Mucosa of descending colon (tissue), 3 donors: ENCODE measurements at regions not wholly inside any gene's neighbourhood (a gene's known extent, or its start where the extent isn't known, plus 50 kb on each side); places are given as distances from the start of the nearest gene placed in this dataset.
"Not testable (repeated sequence)": the region's sequence is repeated elsewhere in the genome, so short reads cannot be mapped to it uniquely, and the experiment has no call there.

Source experiments
- ATAC-seq: fragments of 200-7000 bp; cut with Tn5 transposase; one replicate; pipeline ENCODE4 v1.9.1; 2020; ENCODE audit warnings: mild to moderate bottlenecking, moderate library complexity
- DNase-seq, 3 donors: peaks; one replicate each; pipeline ENCODE4 v3.0.0-alpha.2; 2020
- H3K36me3 ChIP-seq: fragments of 200-600 bp; one replicate; pipeline ENCODE4 v1.8.0; 2021; ENCODE audit warnings: low read depth, mild to moderate bottlenecking
- H3K4me1 ChIP-seq: fragments of 200-600 bp; one replicate; pipeline ENCODE4 v1.8.0; 2021; ENCODE audit warnings: low read depth, mild to moderate bottlenecking
- H3K4me3 ChIP-seq: fragments of 200-600 bp; one replicate; pipeline ENCODE4 v1.8.0; 2021; ENCODE audit warnings: mild to moderate bottlenecking
- H3K9me3 ChIP-seq: fragments of 200-600 bp; one replicate; pipeline ENCODE4 v1.8.0; 2021; ENCODE audit warnings: mild to moderate bottlenecking
- intact Hi-C, 2 donors: fragments of 100-400 bp; cut with DNase I in 1 of 2; cut with micrococcal nuclease in 1 of 2; formaldehyde crosslinking; loops; one replicate each; pipeline versions ENCODE4 v1.11.0 to v1.11.1; 2022; cut with DNase I, micrococcal nuclease
- TF ChIP-seq, protein P1 (sequence below): fragments of 200-600 bp; IDR thresholded peaks from one replicate; pipeline ENCODE4 v1.8.0; 2022; ENCODE audit warnings: antibody characterized with exemption, mild to moderate bottlenecking
- donor health status: DM: no; HTN: no; CAD: no; lungs with moderate emphysema.
- donor health status: DM: no; HTN: no; CAD: no.
- donor health status: DM: no; HTN: yes; CAD: no.

- no peaks in the 10 kb centered on the region for H3K9me3 ChIP-seq
- DNase-seq (peak in 1 of 3 donors; percentile 2), ATAC-seq (no peak)
- TF ChIP-seq, protein P1, sequence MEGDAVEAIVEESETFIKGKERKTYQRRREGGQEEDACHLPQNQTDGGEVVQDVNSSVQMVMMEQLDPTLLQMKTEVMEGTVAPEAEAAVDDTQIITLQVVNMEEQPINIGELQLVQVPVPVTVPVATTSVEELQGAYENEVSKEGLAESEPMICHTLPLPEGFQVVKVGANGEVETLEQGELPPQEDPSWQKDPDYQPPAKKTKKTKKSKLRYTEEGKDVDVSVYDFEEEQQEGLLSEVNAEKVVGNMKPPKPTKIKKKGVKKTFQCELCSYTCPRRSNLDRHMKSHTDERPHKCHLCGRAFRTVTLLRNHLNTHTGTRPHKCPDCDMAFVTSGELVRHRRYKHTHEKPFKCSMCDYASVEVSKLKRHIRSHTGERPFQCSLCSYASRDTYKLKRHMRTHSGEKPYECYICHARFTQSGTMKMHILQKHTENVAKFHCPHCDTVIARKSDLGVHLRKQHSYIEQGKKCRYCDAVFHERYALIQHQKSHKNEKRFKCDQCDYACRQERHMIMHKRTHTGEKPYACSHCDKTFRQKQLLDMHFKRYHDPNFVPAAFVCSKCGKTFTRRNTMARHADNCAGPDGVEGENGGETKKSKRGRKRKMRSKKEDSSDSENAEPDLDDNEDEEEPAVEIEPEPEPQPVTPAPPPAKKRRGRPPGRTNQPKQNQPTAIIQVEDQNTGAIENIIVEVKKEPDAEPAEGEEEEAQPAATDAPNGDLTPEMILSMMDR, result no peak
- intact Hi-C loops, result no loop called here
- H3K4me1 ChIP-seq, result no peaks in the 10 kb centered on the region
- H3K4me3 ChIP-seq, result no peak overlapping the region
- no peaks in the 10 kb centered on the region for H3K36me3 ChIP-seq
Observed at GRCh38 chr1:98119796-98120195, 199.0 kb upstream of the DPYD start.

- Histone ChIP-seq H3K4me1 (no peaks in the 10 kb centered on the region), H3K9me3 (no peaks in the 10 kb centered on the region), H3K4me3 (no peak overlapping the region), H3K36me3 (no peaks in the 10 kb centered on the region)
- DNase-seq (no peak), ATAC-seq (no peak)
- TF ChIP-seq, protein P1, result no peak
- intact Hi-C loops, result no loop called here
Observed at GRCh38 chr1:98113811-98114210, 193.0 kb upstream of the DPYD start.

GRCh38 chr1:98112626-98113025 lies 191.8 kb upstream of the DPYD start:
- H3K4me1 ChIP-seq, result no peaks in the 10 kb centered on the region
- TF ChIP-seq, protein P1, result no peak
- intact Hi-C loops, result no loop called here
- DNase-seq, result no peak
- no peak for ATAC-seq
- no peaks in the 10 kb centered on the region for H3K36me3 ChIP-seq
- peaks cover 5% of the 10 kb centered on the region for H3K9me3 ChIP-seq
- H3K4me3 ChIP-seq, result no peak overlapping the region

DNA sequence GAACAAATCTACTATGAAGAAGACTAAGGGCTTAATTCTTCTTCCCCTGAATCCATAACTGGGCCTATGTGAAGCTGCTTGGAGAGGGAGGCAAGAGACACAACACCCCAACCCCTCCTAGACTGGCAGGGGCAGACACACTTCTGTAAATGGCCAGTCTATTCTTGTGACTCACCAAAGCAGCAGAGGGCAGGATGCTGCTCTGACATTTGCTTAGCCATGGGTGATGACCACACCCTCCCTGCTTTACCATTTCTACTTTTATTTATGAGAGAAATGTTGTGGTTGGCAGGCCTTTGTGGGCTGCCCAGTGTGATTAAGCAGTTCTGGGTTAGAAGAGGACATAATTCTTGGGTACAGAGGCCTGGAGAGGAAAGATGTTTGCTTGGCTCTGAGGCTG lies 189.8 kb upstream of the DPYD start:
- Histone ChIP-seq H3K36me3 (no peaks in the 10 kb centered on the region), H3K4me1 (no peaks in the 10 kb centered on the region), H3K9me3 (peaks cover 15% of the 10 kb centered on the region), H3K4me3 (no peak overlapping the region)
- intact Hi-C loops, result no loop called here
- ATAC-seq (no peak), DNase-seq (no peak)
- TF ChIP-seq, protein P1, result no peak

GRCh38 chr1:98108378-98108777 lies 187.5 kb upstream of the DPYD start:
- H3K4me1 ChIP-seq, H3K4me3 ChIP-seq, DNase-seq, intact Hi-C loops, ATAC-seq, H3K36me3 ChIP-seq: not testable (repeated sequence)
- peaks cover 15% of the 10 kb centered on the region for H3K9me3 ChIP-seq

- TF ChIP-seq, protein P1, result no peak
- peaks cover 15% of the 10 kb centered on the region for H3K9me3 ChIP-seq
- H3K4me1 ChIP-seq, result no peaks in the 10 kb centered on the region
- no peak overlapping the region for H3K4me3 ChIP-seq
- ATAC-seq (no peak), DNase-seq (no peak)
- intact Hi-C loops, result no loop called here
- no peaks in the 10 kb centered on the region for H3K36me3 ChIP-seq
Observed at GRCh38 chr1:98107256-98107655, 186.4 kb upstream of the DPYD start.
